NCI-H1930 (cell line): ENCODE measurements at regions not wholly inside any gene's neighbourhood (a gene's known extent, or its start where the extent isn't known, plus 50 kb on each side); places are given as distances from the start of the nearest gene placed in this dataset.
"Not testable (repeated sequence)": the region's sequence is repeated elsewhere in the genome, so short reads cannot be mapped to it uniquely, and the experiment has no call there.

Source experiments
- DNase-seq, 2 experiments: peaks; one replicate each; lab custom pipeline; 2025; lab: John Stamatoyannopoulos, UW

- DNase-seq = no peak
Measured at GRCh38 chr5:18799482-18800128, 1165.3 kb downstream of the TAF11L14 start.

- DNase-seq = no peak
Measured at GRCh38 chr5:18800293-18801025, 1166.2 kb downstream of the TAF11L14 start.

- DNase-seq = not testable (repeated sequence)
Measured at GRCh38 chr5:18801413-18801812, 1167.2 kb downstream of the TAF11L14 start.

GRCh38 chr5:18802336-18802735 is 1168.1 kb downstream of the TAF11L14 start:
- DNase-seq = no peak

- DNase-seq = no peak
Measured at GRCh38 chr5:18805376-18805775, 1171.1 kb downstream of the TAF11L14 start.

GRCh38 chr5:18807256-18808149 is 1173.2 kb downstream of the TAF11L14 start:
- DNase-seq = no peak

GRCh38 chr5:18811661-18812060 is 1176.3 kb downstream of the CDH18 start:
- DNase-seq = no peak

- DNase-seq = no peak
Measured at GRCh38 chr5:18828351-18828750, 1159.6 kb downstream of the CDH18 start.

GRCh38 chr5:18829539-18829938 is 1158.5 kb downstream of the CDH18 start:
- no peak for DNase-seq

- DNase-seq = no peak
Measured at GRCh38 chr5:18850216-18850615, 1137.8 kb downstream of the CDH18 start.

GRCh38 chr5:18872978-18873377 is 1115.0 kb downstream of the CDH18 start:
- DNase-seq = no peak

GRCh38 chr5:18876565-18876964 is 1111.4 kb downstream of the CDH18 start:
- no peak for DNase-seq

- no peak for DNase-seq
Measured at GRCh38 chr5:18881615-18882014, 1106.4 kb downstream of the CDH18 start.

- no peak for DNase-seq
Measured at GRCh38 chr5:18882154-18882553, 1105.8 kb downstream of the CDH18 start.

- DNase-seq = no peak
Measured at GRCh38 chr5:18888821-18889220, 1099.2 kb downstream of the CDH18 start.

GRCh38 chr5:18900644-18901043 is 1087.4 kb downstream of the CDH18 start:
- no peak for DNase-seq

GRCh38 chr5:18920966-18921365 is 1067.0 kb downstream of the CDH18 start:
- no peak for DNase-seq

GRCh38 chr5:18932081-18932480 is 1055.9 kb downstream of the CDH18 start:
- DNase-seq = no peak

- no peak for DNase-seq
Measured at GRCh38 chr5:18944771-18945170, 1043.2 kb downstream of the CDH18 start.

- no peak for DNase-seq
Measured at GRCh38 chr5:18954239-18954638, 1033.8 kb downstream of the CDH18 start.

GRCh38 chr5:18959535-18959934 is 1028.5 kb downstream of the CDH18 start:
- no peak for DNase-seq

GRCh38 chr5:18961234-18961633 is 1026.8 kb downstream of the CDH18 start:
- no peak for DNase-seq

GRCh38 chr5:18965893-18966292 is 1022.1 kb downstream of the CDH18 start:
- DNase-seq = no peak
